ENCODE measurements at regions not wholly inside any gene's neighbourhood (a gene's known extent, or its start where the extent isn't known, plus 50 kb on each side); places are given as distances from the start of the nearest gene placed in this dataset.

- no peak for TF ChIP-seq GATA2 (IDR thresholded peaks at IDR 0.05; ENCODE audit: low read depth, low read length)
- TF ChIP-seq GATA3 (IDR thresholded peaks at IDR 0.05; ENCODE audit: low read depth, low read length), result no peak
Observed at GRCh38 chr10:123470336-123470921, 195.7 kb upstream of the GPR26 start.
